Stimulated activated CD4-positive, alpha-beta T cell treated with anti-CD3 and anti-CD28 coated beads, Interleukin-1b, Interleukin-23, amount 100 ng/mL, for 1 hour (primary cell): ENCODE measurements at regions not wholly inside any gene's neighbourhood (a gene's known extent, or its start where the extent isn't known, plus 50 kb on each side); places are given as distances from the start of the nearest gene placed in this dataset.

Source experiments
- DNase-seq, 2 donors: peaks; one replicate each; pipeline ENCODE4 v3.0.0-alpha.2; 2020; ENCODE audit warnings: low read depth in 2 of 2

DNA sequence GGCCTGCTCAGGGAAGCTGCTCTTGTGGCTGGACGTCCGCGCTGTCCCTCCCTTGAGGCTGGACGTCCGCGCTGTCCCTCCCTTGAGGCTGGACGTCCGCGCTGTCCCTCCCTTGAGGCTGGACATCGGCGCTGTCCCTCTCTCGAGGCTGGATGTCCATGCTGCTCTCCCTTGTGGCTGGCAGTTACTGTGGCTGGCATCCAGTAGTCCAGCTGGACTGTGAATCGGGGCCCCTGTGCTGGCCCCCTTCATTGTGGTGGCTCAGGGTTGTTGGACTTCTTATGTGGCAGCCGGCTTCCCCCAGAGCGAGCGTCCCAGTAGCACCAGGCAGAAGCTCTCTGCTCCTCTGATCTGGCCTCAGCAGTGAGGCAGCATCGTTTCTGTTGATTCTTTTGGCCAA lies 141.5 kb downstream of the IRF8 start:
- no peak for DNase-seq

DNA sequence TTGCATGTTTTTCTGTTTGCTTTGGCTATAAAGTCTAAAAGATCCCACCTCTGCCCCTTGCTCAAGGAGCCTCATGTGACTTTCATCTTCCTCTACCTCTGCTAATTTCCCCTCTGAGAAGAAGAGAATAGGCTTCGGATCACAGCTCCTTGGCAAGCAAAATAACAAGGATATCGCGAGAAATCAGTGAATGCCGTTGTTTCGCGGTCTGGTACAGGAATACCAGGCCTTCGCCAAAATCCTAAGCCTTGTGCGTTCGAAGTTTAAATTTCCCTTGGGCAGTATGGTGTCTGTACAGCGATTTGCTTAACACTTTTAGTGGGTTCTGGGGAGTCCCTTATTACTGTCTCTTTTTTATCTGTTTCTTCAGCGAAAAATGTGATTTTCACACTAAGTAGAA lies 142.3 kb downstream of the IRF8 start:
- no peak for DNase-seq

DNA sequence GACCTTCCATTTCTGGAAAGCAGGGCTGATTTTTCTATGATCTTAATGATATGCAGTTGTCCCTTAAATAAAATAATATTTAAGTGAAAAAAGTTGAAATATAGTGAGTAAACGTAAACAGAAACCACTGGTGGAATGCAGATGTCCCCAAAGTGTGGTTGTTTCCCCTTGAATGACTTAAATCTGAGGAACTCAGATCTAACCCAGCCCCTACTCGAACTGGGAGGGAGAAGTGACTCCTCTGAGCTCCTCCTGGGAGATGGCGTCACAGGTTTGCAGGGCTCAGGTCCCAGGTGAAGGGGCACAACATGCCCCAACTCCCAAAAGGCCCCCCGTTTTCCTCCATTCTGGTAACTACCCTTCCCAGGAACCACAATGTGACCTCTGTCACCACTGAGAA lies 142.8 kb downstream of the IRF8 start:
- DNase-seq: no peak

DNA sequence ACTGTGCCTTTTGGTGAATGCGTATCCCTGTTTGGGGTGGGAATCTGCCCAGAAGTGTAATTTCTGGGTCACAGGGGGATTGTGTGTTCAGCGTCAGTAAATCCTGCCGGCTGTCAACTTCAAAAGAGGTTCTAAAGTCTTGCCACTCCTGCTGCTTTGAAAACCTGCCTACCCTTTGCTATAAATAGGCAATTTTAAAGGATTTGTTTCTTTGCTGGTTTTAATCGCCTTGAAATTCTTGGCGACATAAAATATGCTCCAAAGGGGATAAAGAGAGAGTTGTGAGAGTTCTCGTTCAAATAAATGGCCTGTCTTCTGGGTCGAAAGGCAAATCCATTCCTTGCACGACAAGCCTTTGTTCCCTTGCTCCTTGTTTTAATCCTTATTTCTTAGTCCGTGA lies 143.4 kb downstream of the IRF8 start:
- no peak for DNase-seq

DNA sequence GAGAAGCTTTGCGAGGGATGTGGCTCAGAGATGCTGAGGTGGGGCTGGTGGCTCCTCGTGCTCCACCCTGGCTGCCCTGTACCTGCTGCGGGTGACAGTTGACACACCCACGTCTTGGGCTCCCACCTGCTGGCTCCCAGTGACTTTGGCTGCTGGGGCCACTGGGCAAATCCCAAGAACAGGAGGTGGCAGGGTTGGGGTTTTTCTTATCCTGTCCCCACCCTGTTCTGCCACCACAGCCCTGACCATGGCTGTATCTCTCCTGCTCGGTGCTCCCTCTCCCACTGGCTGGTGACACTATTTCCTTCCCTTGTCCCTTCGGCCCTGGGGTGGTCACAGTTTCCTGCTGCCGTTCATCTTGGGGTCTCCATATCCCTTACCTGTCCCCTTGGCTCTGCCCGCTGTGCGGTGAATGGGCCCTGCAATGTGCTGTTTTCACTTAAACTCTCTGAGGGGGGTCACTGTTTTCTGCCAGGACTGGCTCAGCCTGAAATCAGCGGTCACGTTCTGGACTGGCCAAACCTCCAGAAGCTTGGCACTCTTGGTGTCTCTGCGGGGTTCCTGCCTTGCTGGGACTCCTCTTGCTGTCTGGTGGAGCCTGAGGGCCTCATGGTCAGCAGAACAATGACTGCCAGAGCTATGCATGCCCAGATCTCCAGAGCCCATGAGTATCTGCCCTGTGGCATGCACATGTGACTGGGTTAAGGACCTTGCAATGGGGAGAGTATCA lies 144.2 kb downstream of the IRF8 start:
- DNase-seq: no peak

DNA sequence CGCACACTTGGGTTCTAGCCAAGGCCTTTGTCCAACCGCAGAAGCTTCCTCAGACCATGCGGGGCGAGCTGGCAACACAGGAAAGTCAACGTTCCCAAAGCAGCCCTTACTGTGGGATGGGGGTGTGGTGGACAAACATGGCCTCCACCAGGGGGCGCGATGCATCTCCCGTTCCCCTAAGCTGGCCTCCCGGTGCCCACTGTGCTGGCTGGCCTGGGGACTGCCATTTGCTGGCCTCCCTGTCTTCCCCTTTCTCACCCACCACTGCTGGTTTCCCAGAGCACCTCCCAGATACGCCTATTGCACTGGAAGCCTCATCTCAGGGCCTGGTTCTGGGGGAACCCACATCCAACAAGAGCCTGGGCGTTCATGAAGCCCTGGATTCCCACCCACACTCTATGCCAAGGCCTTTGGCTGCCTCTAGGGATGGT lies 145.3 kb downstream of the IRF8 start:
- peak in 1 of 2 donors; percentile 34 for DNase-seq

DNA sequence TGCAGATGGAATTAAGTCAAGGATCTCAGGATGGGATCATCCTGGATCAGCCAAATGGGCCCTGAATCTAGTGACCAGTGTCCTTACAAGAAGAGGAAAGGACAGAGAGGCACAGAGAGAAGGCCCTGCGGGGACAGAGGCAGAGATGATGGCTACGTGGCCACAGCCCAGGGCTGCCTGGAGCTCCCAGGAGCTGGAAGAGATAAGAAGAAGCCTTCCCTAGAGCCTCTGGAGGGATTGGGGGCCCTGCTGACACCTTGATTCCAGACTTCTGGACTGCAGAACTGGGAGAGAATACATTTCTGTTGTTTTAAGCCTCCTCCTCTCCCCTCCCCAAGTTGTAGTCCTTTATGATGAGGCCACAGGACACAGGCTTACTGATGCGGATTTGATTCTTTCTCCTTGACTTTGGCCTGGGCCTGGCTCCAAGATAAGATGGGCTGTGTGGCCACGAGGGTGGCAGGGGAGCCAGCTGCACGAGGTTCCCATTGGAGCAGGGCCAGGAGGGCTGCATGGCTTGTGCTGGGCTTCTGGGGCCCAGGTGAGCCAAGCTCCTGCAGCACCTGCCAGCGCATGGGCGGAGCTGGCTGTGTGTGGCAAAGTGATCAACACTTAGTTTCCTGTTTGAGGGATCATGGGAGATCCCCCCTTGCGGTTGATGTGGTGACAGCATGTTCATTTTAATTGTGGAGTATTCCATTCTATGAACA lies 146.1 kb downstream of the IRF8 start:
- peak in 1 of 2 donors; percentile 7 for DNase-seq

DNA sequence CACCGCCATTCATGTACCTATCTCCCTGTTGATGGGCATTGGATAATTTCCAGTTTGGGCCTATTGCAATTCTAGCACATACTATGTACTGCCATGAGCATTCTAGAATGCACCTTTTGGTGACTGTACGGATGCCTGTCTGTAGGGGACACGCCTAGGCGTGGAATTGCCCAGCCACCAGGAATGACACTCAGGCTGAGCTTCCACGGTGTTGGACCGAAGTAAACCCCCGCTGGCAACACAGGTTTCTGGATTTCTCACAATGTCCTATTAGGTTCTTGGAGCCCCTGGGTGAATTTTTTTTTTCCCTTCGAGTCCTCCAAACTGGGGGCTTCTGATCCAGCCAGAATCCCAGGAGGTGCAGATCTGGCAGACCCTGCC lies 146.6 kb downstream of the IRF8 start:
- no peak for DNase-seq

DNA sequence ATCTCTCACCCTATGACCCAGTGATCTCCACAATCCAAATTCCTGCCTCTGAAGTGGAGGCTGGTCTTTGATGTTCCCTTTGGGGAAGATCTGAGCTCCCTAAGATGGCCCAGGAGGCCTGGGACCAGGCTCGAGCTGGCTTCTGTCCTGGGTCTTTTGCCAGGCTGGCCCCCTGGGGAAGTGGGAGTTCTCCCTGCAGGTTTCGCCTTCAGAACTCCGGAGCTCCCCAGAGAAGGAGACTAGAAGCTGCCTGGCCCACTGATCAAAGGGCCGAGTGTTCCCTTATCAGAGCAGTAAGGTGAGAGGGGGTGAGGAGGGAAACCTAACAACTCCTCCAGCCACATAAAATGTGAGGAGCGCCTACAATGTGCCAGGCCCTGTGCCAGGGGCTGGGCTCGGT lies 147.1 kb downstream of the IRF8 start:
- no peak for DNase-seq

DNA sequence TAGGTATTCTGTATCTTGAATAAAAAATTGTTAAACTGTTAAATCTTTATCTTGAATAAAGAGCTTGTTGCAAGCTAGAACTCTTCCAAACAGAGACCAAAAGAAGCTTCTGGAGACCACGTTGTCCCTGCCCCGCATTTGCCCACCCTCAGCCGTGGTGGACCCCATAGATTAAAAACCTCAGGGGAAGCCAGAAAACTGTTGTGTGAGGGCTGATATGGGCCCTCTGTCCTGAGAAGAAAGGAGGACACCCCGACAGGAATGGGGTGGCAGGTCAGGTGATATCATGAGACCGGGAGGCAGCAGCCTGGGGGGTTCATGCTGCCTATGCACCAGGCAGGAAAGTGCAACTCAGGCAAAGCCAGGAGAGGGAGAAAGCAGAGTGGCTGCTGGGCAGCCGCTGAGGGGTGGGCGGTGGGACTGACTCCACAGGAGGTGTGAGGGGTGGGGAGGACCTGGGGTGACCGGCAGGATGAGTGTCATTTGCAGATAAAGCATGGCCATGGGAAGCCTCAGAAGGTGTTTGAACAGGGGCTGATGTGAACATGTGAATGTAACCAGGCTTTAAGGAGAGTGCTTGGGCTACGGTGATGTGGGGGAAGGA lies 147.8 kb downstream of the IRF8 start:
- no peak for DNase-seq

DNA sequence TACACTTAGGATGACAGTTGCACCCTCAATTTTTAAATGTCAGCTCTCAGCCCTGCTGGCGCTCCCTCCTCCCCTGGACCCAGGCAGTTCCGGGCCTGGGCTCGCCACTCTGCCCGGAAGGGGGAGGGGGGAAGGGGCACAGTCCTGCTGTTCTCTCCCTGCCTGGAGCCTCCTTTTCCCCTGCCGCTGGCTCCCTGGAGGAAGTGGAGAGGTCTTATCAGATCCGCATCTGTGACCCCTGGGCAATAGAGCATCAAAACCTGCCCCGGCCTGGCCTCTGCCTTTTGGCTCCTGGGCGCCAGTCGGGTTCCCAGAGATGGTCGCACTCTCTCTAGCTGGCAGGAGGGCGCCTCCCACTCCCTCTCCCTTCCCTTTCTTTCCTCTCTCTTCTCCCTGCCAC lies 149.3 kb downstream of the IRF8 start:
- no peak for DNase-seq

DNA sequence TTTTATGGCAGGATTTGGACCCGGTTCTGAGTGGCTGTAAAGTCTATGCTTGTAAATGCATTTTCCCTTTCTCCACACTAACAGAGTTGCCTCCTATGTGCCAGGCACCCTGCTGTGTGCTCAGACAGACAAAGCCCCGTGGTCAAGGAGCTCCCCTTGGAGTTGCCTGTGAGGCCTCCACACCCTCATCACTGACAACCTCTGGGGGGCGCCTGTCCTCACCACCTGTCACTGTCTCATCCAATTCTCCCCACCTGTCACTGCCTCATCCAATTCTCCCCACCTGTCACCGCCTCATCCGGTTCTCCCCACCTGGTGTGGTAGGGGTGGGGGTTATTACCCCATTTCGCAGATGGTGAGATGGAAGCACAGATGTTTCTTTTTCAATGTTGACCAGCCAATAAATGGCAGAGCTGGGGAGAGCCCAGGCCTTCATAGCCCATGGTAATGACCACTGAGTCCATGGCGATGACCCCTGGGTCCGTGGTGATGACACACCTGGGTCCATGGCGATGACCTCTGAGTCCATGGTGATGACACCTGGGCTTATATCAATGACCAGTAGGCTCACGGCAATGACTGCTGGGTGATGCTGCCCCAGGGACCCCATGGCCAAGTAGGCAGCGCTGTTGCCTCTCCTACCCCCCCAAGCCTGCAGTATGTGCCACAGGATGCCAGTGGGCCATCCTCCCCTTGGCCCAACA lies 150.1 kb downstream of the IRF8 start:
- no peak for DNase-seq

DNA sequence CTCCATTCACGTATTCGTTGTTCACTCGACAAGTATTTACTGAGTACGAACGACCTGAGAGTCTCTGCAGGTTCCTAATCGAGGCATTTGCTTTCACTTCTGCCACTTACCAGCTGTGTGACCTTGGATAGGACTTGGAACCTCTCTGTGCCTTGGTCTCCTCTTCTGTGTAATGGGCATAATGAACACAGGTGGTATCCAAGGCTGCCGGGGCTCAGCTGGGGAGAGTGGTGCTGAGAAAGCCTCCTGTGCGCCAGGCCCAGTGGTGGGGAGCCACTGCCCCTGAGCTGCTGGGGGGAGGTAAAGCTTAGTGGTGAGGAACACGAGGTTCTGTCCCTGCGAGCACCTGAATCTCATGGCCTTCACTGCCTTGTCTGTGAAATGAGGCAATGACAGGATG lies 150.7 kb downstream of the IRF8 start:
- no peak for DNase-seq

DNA sequence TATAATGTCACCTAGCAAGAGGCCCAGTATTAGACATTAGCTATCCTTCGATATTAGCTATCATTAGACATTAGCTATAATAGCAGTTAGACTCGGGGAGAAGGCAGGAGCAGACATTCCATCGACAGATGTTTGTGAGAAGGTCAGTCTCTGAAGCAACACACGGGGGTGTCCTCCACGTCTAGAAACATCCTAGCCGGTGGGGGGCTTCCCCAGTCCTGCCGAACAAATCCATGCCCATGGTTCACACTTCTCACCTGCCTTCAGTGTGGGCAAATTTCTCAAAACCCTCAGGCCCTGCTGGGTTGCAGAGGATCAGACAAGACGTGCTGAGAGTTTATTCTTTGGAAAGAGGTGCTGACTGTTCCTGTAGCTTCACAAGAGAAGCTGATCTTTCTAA lies 151.1 kb downstream of the IRF8 start:
- DNase-seq: no peak

DNA sequence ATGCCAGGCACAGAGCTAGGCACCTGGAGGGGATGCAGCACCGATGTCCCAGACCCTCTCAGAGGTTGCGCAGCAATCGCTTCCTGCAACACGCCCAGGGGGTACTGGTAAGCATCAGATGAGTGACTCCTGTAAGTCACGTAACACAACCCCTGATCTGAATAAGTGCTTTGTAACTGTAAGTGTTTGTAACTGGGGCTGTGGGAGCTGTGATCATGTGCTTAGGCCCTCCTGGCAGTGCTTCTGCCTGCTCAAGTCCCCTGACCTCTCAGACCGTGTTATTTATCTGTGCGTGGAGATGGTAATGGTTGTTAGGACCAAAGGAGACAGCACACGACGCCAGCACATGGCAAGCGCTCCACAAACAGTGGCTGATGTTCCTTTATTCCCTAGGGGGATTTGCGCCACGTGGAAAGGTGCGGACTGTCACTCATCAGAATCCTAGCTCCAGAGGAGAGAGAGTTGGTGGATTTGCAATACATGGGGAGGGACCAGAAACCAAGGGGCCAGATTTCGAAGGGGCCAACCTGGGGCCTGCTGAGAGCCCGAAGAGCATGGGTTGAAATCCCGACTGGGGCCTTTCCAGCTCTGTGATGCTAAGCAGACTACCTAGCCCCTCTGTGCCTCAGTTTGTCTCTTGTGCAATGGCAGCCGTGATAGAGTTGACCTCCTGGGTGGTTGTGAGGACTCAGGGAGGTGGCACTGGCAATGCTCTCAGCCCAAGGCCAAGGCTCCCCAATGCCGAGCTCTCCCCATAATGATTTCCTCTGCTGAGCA lies 151.8 kb downstream of the IRF8 start:
- no peak for DNase-seq

DNA sequence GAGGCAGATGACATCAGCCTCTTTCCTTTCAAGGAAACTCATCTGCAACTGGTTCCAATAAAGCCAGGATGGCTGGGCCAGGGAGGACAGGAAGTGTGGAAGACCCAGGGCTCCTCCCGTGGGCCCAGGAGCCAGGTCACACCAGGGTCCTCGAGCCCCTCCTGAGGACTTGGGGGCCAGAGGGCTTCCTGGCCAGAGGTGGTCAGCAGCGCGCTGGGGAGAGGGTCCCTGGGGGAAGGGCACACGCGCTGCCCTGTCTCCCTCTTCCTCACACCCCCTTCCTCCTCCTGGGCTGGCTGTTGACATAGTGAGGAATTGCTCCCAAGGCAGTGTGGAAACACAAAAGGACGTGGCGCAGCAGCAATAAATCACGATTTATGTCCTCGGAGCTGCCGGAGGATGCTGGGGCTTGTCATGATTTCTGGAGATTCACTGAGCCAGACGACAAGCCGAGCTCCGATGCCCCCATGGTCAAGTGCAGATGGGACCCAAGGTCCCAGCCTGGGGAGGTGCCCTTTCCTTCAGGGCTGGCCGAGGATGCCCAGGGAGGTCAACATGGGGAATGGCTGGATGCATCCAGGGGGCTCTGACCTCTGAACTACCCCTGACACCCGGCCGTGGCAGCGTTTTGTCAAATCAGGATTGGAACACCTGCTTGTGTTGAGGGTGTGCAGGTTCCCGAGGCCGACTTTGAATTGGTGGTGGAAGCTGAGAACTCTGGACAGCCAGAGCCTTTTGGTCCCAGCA lies 152.6 kb downstream of the IRF8 start:
- no peak for DNase-seq

DNA sequence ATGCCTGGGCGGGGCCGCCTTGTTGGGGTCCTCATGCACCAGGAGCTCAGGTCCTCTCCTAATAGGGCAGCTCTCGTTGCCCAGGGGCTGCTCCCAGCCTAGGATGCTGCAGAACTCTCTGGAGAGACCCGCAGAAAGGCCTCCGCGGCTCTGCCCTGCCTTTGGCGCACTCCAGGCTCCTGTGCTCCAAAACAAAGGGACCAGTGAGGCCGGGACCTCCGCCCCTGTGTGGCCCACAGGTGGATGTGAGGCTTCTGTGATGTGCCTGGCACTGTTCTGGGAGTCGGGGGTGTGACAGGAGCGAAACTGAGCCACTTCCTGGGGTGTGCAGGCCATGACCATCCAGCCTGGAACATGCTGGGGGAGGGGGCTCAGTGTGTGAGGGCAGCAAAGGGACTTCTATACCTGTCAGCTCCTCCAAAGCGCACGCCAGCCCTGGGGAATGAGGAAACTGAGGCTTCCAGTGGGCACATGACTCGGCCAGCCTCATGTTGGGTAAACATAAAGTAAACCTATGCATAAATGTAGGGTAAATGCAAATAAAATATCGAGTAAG lies 153.2 kb downstream of the IRF8 start:
- no peak for DNase-seq

DNA sequence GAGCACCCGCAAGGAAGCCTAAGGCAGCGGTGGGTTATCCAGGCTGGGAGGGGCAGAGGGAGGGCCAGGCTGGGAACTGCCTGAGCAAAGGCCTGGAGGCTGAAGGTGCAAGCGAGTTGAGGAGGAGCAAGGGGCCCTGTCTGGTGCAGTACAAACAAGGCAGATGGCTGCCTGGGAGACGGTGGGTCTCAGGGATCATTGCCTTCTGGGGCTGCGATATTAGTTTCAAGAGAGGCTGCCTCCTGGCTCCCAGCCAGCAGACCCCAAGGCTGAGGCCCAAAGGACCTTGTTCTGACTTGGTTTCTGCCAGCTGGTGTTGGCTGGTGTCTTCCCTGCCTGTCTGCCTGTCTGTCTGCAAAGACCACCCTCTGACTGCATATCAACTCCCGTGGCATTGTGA lies 154.0 kb downstream of the IRF8 start:
- DNase-seq: no peak

DNA sequence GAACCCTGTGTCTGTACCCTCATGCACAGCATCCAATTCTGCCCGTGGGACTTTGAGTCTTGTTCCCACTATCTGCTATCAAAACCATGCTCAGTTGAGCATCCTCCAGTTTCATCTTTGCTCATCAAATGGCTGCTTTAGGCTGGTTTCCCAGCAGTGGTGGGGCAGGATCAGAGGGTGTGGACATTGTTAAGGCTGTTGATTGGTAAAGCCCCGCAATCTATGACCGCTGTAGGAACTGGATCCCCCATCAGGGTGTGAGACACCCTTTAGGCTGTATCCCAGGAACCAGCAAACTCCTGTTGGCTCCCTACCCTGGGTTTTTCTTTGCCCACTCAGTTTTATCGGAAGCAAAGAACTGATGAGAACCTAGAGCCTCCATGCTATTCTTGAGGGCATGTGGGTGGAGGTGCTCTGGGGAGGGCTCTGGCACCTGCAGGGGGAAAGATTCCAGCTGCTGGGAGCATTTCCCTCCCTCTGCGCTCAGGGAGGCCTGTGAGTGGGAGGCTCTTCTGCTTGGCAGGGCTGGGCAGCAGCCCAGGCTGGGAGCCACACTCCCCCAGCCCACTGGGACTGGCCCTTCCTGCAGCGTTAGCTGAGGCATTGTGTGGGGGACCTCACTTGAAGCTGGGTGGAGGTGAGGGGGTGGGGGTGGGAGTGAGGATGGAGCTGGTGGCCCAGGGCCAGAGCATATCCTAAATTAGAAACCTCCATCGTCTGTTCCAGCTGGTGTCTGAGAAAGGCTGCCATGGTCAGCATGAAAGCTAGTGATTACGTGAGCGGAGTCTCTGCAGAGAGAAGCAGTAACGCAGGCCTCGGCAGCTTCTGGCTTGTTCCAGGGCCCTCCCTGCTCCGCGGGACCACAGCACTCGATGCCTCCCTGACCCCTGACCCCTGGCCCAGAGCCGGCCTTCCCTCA lies 160.6 kb downstream of the IRF8 start:
- no peak for DNase-seq
